Sigmoid colon (tissue), 6 donors: ENCODE measurements at regions not wholly inside any gene's neighbourhood (a gene's known extent, or its start where the extent isn't known, plus 50 kb on each side); places are given as distances from the start of the nearest gene placed in this dataset.

Source experiments
- DNase-seq: peaks from one replicate; pipeline ENCODE4 v3.0.0-alpha.2; 2019
- H3K27ac ChIP-seq, 4 donors: fragments of 200-600 bp; sonication (generic); one replicate each; pipeline ENCODE4 v1.5.1; 2016 to 2019; ENCODE audit warnings: mild to moderate bottlenecking in 1 of 4
- H3K27me3 ChIP-seq, 3 donors: fragments of 200-600 bp; sonication (generic); one replicate each; pipeline ENCODE4 v1.5.1; 2019; ENCODE audit warnings: mild to moderate bottlenecking in 1 of 3
- H3K36me3 ChIP-seq, 4 donors: fragments of 200-600 bp; sonication (generic); one replicate each; pipeline ENCODE4 v1.5.1; 2016 to 2019
- H3K4me1 ChIP-seq, 4 donors: fragments of 200-600 bp; sonication (generic); one replicate each; pipeline ENCODE4 v1.5.1; 2017 to 2019
- H3K4me3 ChIP-seq, 4 donors: fragments of 200-600 bp; sonication (generic); one replicate each; pipeline ENCODE4 v1.5.1; 2017 to 2019; ENCODE audit warnings: mild to moderate bottlenecking in 2 of 4, moderate library complexity in 1 of 4
- H3K9me3 ChIP-seq, 4 donors: fragments of 200-600 bp in 3 of 4; sonication (generic) in 3 of 4; one replicate each; pipeline versions ENCODE4 v1.5.1 to v1.6.1; 2013 to 2019
- CTCF ChIP-seq, 4 experiments: fragments of 450-650 bp in 3 of 4; fragments of 200-600 bp in 1 of 4; IDR thresholded peaks; one replicate each; pipeline ENCODE4 v1.5.1; 2016 to 2019; ENCODE audit warnings: antibody characterized with exemption in 4 of 4, mild to moderate bottlenecking in 3 of 4, moderate library complexity in 2 of 4
- EP300 ChIP-seq, 4 donors: sonication (generic); formaldehyde crosslinking; IDR thresholded peaks; one replicate each; pipeline ENCODE4 v1.6.1; 2017; ENCODE audit warnings: antibody characterized with exemption in 4 of 4
- POLR2A ChIP-seq, 2 donors: fragments of 450-650 bp; IDR thresholded peaks; one replicate each; pipeline ENCODE4 v1.6.1; 2016; ENCODE audit warnings: antibody characterized with exemption in 2 of 2, mild to moderate bottlenecking in 2 of 2, moderate library complexity in 2 of 2
- POLR2AphosphoS5 ChIP-seq, 4 donors: sonication (generic); formaldehyde crosslinking; IDR thresholded peaks; one replicate each; pipeline ENCODE4 v1.6.1; 2017; ENCODE audit warnings: antibody characterized with exemption in 4 of 4
- WGBS, 2 donors: extraction: QIAGEN DNeasy Blood & Tissue Kit; methylation state at CpG; one replicate each; pipeline ENCODE4 v1.1.7; 2013; 5-methylcytosine and 5-hydroxymethylcytosine counted together
- intact Hi-C: fragments of 100-400 bp; cut with DNase I; formaldehyde crosslinking; loops from one replicate; pipeline ENCODE4 v1.15.1; 2023
- donor health status: healthy with polysubstance abuse.
- donor health status: healthy.

- TF ChIP-seq POLR2AphosphoS5 (IDR thresholded peaks at IDR 0.05) (no peak), CTCF (IDR thresholded peaks at IDR 0.05) (no peak), EP300 (IDR thresholded peaks at IDR 0.05) (no peak), POLR2A (IDR thresholded peaks at IDR 0.05) (no peak)
- H3K27ac ChIP-seq, result no peak overlapping the region
- no peaks in the 10 kb centered on the region for H3K9me3 ChIP-seq
- H3K36me3 ChIP-seq, result no peaks in the 10 kb centered on the region
- intact Hi-C loops, result no loop called here
- no peaks in the 10 kb centered on the region for H3K27me3 ChIP-seq
- 62 to 90% methylated on average over 4 of the region's 4 CpGs for WGBS, 2 donors
- no peak overlapping the region for H3K4me3 ChIP-seq
- DNase-seq, result no peak
- no peaks in the 10 kb centered on the region for H3K4me1 ChIP-seq
Observed at GRCh38 chr13:80000684-80001509, 340.0 kb downstream of the SPRY2 start.

- H3K27ac ChIP-seq, result no peak overlapping the region
- no peak for DNase-seq
- H3K4me1 ChIP-seq, result no peaks in the 10 kb centered on the region
- TF ChIP-seq CTCF (IDR thresholded peaks at IDR 0.05) (no peak), EP300 (IDR thresholded peaks at IDR 0.05) (no peak), POLR2AphosphoS5 (IDR thresholded peaks at IDR 0.05) (no peak), POLR2A (IDR thresholded peaks at IDR 0.05) (no peak)
- H3K4me3 ChIP-seq, result no peak overlapping the region
- H3K36me3 ChIP-seq, result no peaks in the 10 kb centered on the region
- WGBS, 2 donors, result 22 to 65% methylated on average over 1 of the region's 1 CpG
- intact Hi-C loops, result no loop called here
- no peaks in the 10 kb centered on the region for H3K27me3 ChIP-seq
- H3K9me3 ChIP-seq, result no peaks in the 10 kb centered on the region
Observed at GRCh38 chr13:79999601-80000000, 341.3 kb downstream of the SPRY2 start.

GRCh38 chr13:79998381-79998880 is 342.5 kb downstream of the SPRY2 start:
- H3K4me1 ChIP-seq, result no peaks in the 10 kb centered on the region
- intact Hi-C loops, result no loop called here
- 89 to 94% methylated on average over 4 of the region's 4 CpGs for WGBS, 2 donors
- DNase-seq, result no peak
- H3K9me3 ChIP-seq, result no peaks in the 10 kb centered on the region
- H3K27me3 ChIP-seq, result no peaks in the 10 kb centered on the region
- H3K27ac ChIP-seq, result no peak overlapping the region
- no peak for TF ChIP-seq EP300 (IDR thresholded peaks at IDR 0.05)
- TF ChIP-seq CTCF (IDR thresholded peaks at IDR 0.05), result no peak
- no peak for TF ChIP-seq POLR2A (IDR thresholded peaks at IDR 0.05)
- TF ChIP-seq POLR2AphosphoS5 (IDR thresholded peaks at IDR 0.05), result no peak
- no peak overlapping the region for H3K4me3 ChIP-seq
- H3K36me3 ChIP-seq, result no peaks in the 10 kb centered on the region

GRCh38 chr13:79997244-79997643 is 343.7 kb downstream of the SPRY2 start:
- H3K4me3 ChIP-seq, result no peak overlapping the region
- 54 to 62% methylated on average over 3 of the region's 3 CpGs for WGBS, 2 donors
- no peaks in the 10 kb centered on the region for H3K4me1 ChIP-seq
- TF ChIP-seq POLR2A (IDR thresholded peaks at IDR 0.05), result no peak
- no peak for TF ChIP-seq CTCF (IDR thresholded peaks at IDR 0.05)
- intact Hi-C loops, result no loop called here
- H3K36me3 ChIP-seq, result no peaks in the 10 kb centered on the region
- DNase-seq, result no peak
- no peaks in the 10 kb centered on the region for H3K9me3 ChIP-seq
- H3K27me3 ChIP-seq, result no peaks in the 10 kb centered on the region
- no peak overlapping the region for H3K27ac ChIP-seq

- Histone ChIP-seq H3K9me3 (no peaks in the 10 kb centered on the region), H3K4me3 (no peak overlapping the region), H3K27me3 (no peaks in the 10 kb centered on the region), H3K36me3 (no peaks in the 10 kb centered on the region), H3K27ac (no peak overlapping the region), H3K4me1 (no peaks in the 10 kb centered on the region)
- DNase-seq, result no peak
- intact Hi-C loops, result no loop called here
- TF ChIP-seq CTCF (IDR thresholded peaks at IDR 0.05), result no peak
- TF ChIP-seq POLR2A (IDR thresholded peaks at IDR 0.05), result no peak
- no peak for TF ChIP-seq POLR2AphosphoS5 (IDR thresholded peaks at IDR 0.05)
- TF ChIP-seq EP300 (IDR thresholded peaks at IDR 0.05), result no peak
Observed at GRCh38 chr13:79995334-79995733, 345.6 kb downstream of the SPRY2 start.
